ENCODE measurements at regions not wholly inside any gene's neighbourhood (a gene's known extent, or its start where the extent isn't known, plus 50 kb on each side); places are given as distances from the start of the nearest gene placed in this dataset.

- TF ChIP-seq, protein P1, sequence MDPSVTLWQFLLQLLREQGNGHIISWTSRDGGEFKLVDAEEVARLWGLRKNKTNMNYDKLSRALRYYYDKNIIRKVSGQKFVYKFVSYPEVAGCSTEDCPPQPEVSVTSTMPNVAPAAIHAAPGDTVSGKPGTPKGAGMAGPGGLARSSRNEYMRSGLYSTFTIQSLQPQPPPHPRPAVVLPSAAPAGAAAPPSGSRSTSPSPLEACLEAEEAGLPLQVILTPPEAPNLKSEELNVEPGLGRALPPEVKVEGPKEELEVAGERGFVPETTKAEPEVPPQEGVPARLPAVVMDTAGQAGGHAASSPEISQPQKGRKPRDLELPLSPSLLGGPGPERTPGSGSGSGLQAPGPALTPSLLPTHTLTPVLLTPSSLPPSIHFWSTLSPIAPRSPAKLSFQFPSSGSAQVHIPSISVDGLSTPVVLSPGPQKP (IDR thresholded peaks at IDR 0.05; ENCODE audit: low read depth, low read length), result no peak
- no peak for TF ChIP-seq ZC3H11A (IDR thresholded peaks at IDR 0.05)
- TF ChIP-seq JUNB (IDR thresholded peaks at IDR 0.05), result no peak
- no peak for TF ChIP-seq FOSB (CRISPR knock-in tag; IDR thresholded peaks at IDR 0.05)
- TF ChIP-seq TP53 (CRISPR knock-in tag; IDR thresholded peaks at IDR 0.05), result no peak
These were observed 118.9 kb downstream of the RDH14 start (continued) for GRCh38 chr2:18441583-18441982.

- no peak overlapping the region for H3K27ac ChIP-seq
- FAIRE-seq, result no peak
- TF ChIP-seq JUNB (IDR thresholded peaks at IDR 0.05) (no peak), HMGXB4 (CRISPR knock-in tag; IDR thresholded peaks at IDR 0.05; ENCODE audit: borderline replicate concordance) (no peak), RNF2 (IDR thresholded peaks at IDR 0.05; ENCODE audit: borderline replicate concordance, low read depth) (no peak), ESRRA (IDR thresholded peaks at IDR 0.05; ENCODE audit: borderline replicate concordance, low read length) (no peak), SREBF2 (IDR thresholded peaks at IDR 0.05) (no peak), HDAC2 (IDR thresholded peaks at IDR 0.05) (no peak), RAD21 (conservative IDR thresholded peaks at IDR 0.05 in 1 of 2, IDR thresholded peaks at IDR 0.05 in 1 of 2) (no peak), EP300 (IDR thresholded peaks at IDR 0.05) (no peak), TFCP2L1 (CRISPR knock-in tag; IDR thresholded peaks at IDR 0.05) (no peak), HOXA7 (CRISPR knock-in tag; IDR thresholded peaks at IDR 0.05) (no peak), E2F6 (IDR thresholded peaks at IDR 0.05; ENCODE audit: borderline replicate concordance, low read depth) (no peak), BHLHE40 (IDR thresholded peaks at IDR 0.05; ENCODE audit: low read depth, low read length) (no peak), PHF8 (IDR thresholded peaks at IDR 0.05; ENCODE audit: borderline replicate concordance, low read depth) (no peak), CHD4 (IDR thresholded peaks at IDR 0.05; ENCODE audit: borderline replicate concordance) (no peak)
- TF ChIP-seq, protein P2, sequence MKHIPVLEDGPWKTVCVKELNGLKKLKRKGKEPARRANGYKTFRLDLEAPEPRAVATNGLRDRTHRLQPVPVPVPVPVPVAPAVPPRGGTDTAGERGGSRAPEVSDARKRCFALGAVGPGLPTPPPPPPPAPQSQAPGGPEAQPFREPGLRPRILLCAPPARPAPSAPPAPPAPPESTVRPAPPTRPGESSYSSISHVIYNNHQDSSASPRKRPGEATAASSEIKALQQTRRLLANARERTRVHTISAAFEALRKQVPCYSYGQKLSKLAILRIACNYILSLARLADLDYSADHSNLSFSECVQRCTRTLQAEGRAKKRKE (CRISPR knock-in tag; IDR thresholded peaks at IDR 0.05; ENCODE audit: low read depth), result no peak
- TF ChIP-seq, protein P3, sequence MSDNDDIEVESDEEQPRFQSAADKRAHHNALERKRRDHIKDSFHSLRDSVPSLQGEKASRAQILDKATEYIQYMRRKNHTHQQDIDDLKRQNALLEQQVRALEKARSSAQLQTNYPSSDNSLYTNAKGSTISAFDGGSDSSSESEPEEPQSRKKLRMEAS (IDR thresholded peaks at IDR 0.05), result no peak
- TF ChIP-seq, protein P1 (IDR thresholded peaks at IDR 0.05; ENCODE audit: low read depth, low read length), result no peak
- ChIA-PET POLR2A (no interaction called here), CTCF (no interaction called here)
- WGBS (ENCODE audit: missing lambda C conversion rate), result 53% methylated on average over 4 of the region's 4 CpGs
- no peak overlapping the region for H3K4me3 ChIP-seq
- no peaks in the 10 kb centered on the region for H3K9me3 ChIP-seq
- ATAC-seq, result no peak
- H3K4me2 ChIP-seq, result no peak overlapping the region
- no peak for DNase-seq (ENCODE audit: low read depth in 1 of 2, low spot score in 1 of 2)
- no peaks in the 10 kb centered on the region for H3K4me1 ChIP-seq
These were observed 119.7 kb downstream of the RDH14 start for GRCh38 chr2:18440777-18441176.
